IPS DF 6.9 (cell line): ENCODE measurements at regions not wholly inside any gene's neighbourhood (a gene's known extent, or its start where the extent isn't known, plus 50 kb on each side); places are given as distances from the start of the nearest gene placed in this dataset.
"Not testable (repeated sequence)": the region's sequence is repeated elsewhere in the genome, so short reads cannot be mapped to it uniquely, and the experiment has no call there.

ENCODE experiments used
- DNase-seq: peaks from one replicate; pipeline ENCODE4 v3.0.0-alpha.2; 2013; ENCODE audit warnings: low read depth, low spot score
- H3K27ac ChIP-seq: one replicate; pipeline ENCODE4 v1.5.1; 2013; ENCODE audit warnings: low read length, control low read depth
- H3K27me3 ChIP-seq: 2 replicates; pipeline ENCODE4 v1.6.1; 2013; ENCODE audit warnings: mild to moderate bottlenecking, low read length; ENCODE audit not compliant: control insufficient read depth, insufficient read depth
- H3K36me3 ChIP-seq: 2 replicates; pipeline ENCODE4 v1.6.1; 2013; ENCODE audit warnings: low read length; ENCODE audit not compliant: control insufficient read depth, insufficient read depth
- H3K4me1 ChIP-seq: 2 replicates; pipeline ENCODE4 v1.6.1; 2013; ENCODE audit warnings: low read length; ENCODE audit not compliant: control insufficient read depth, insufficient read depth
- H3K4me3 ChIP-seq: 2 replicates; pipeline ENCODE4 v1.5.1; 2013; ENCODE audit warnings: mild to moderate bottlenecking, low read length
- H3K9me3 ChIP-seq: 2 replicates; pipeline ENCODE4 v1.6.1; 2013; ENCODE audit warnings: low read length, inconsistent platforms; ENCODE audit not compliant: control insufficient read depth, insufficient read depth
- WGBS: extraction: QIAGEN DNeasy Blood & Tissue Kit; methylation state at CpG from one replicate; pipeline ENCODE4 v1.1.7; 2013; ENCODE audit warnings: mixed read lengths, missing lambda C conversion rate; ENCODE audit not compliant: insufficient read length, insufficient coverage; 5-methylcytosine and 5-hydroxymethylcytosine counted together

DNA sequence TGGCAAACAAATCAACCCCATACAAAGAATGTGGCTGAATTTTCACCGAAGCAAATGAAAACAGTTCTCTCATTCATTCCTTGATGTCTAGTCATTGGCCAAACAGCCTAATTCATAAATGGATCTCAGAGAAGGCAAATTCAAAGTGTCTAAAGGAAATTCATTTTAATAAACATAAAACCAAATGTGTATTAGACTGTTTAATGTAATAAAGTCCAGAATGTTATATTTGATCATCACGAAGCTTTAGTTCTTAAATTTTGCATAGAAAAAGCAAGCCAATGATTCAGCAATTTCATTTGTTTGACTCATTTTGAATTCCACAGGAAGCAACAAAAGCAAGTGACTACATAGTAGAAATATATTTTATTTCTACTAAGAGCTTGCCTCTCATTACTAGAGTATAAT lies 379.2 kb upstream of the ADAMTS5 start:
- DNase-seq: no peak
- no CpG with 5 or more reads among the region's 2 CpGs for WGBS
- no peaks in the 10 kb centered on the region for H3K4me1 ChIP-seq
- no peaks in the 10 kb centered on the region for H3K27me3 ChIP-seq
- no peak overlapping the region for H3K4me3 ChIP-seq
- H3K9me3 ChIP-seq: no peaks in the 10 kb centered on the region
- H3K27ac ChIP-seq: no peak overlapping the region
- H3K36me3 ChIP-seq: no peaks in the 10 kb centered on the region

- no peak overlapping the region for H3K4me3 ChIP-seq
- H3K9me3 ChIP-seq: no peaks in the 10 kb centered on the region
- no peak overlapping the region for H3K27ac ChIP-seq
- H3K27me3 ChIP-seq: no peaks in the 10 kb centered on the region
- DNase-seq: no peak
- no peaks in the 10 kb centered on the region for H3K36me3 ChIP-seq
- no peaks in the 10 kb centered on the region for H3K4me1 ChIP-seq
- WGBS: no CpG with 5 or more reads among the region's 5 CpGs
Observed at GRCh38 chr21:27339902-27340301, 373.0 kb upstream of the ADAMTS5 start.

DNA sequence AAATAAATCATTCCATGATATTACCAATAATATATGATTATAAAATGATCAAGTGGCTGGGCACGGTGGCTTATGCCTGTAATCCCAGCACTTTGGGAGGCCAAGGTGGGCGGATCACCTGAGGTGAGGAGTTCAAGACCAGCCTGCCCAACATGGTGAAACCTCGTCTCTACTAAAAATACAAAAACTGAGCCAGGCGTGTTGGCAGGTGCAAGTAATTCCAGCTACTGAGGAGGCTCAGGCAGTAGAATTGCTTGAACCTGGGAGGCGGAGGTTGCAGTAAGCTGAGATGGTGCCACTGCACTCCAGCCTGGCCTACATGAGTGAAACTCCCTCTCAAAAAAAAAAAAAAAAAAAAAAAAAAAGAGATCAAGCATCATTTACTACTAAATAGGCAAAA lies 371.1 kb upstream of the ADAMTS5 start:
- H3K27me3 ChIP-seq, H3K9me3 ChIP-seq, H3K4me3 ChIP-seq, H3K27ac ChIP-seq, H3K4me1 ChIP-seq, DNase-seq, H3K36me3 ChIP-seq: not testable (repeated sequence)
- WGBS: no CpG with 5 or more reads among the region's 5 CpGs

GRCh38 chr21:27333096-27333495 lies 366.2 kb upstream of the ADAMTS5 start:
- H3K9me3 ChIP-seq: no peaks in the 10 kb centered on the region
- no peak overlapping the region for H3K4me3 ChIP-seq
- H3K36me3 ChIP-seq: no peaks in the 10 kb centered on the region
- DNase-seq: no peak
- no peaks in the 10 kb centered on the region for H3K4me1 ChIP-seq
- WGBS: no CpG with 5 or more reads among the region's 1 CpG
- no peak overlapping the region for H3K27ac ChIP-seq
- H3K27me3 ChIP-seq: no peaks in the 10 kb centered on the region

DNA sequence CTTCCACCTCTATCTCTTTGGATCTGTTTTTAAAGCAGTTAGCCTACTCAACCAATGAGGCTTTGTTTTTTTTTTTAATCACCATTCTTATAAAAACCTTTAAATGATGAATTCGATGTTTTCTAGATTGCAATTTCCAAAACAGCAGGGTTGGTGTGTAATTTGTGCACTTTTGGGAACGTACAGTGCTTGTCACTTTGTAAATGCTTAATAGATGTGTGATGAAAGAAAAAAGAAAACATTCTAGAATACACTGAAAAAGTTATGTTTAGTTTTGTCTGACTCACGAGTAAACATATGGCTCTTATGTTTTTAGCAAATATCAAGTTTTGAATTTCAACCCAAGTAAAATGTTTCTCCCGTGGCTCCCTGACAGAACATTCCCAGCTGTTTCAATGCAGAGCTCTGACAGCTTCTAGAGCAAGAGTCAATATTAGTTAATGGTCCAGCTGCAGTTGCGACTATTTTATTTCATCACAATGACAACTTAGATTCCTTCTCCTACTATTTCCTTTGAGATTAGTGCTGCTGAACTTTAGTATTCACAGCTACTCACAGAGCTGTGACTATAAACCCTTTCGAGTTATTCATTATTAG lies 362.5 kb upstream of the ADAMTS5 start:
- Histone ChIP-seq H3K4me3 (no peak overlapping the region), H3K9me3 (no peaks in the 10 kb centered on the region), H3K27ac (no peak overlapping the region), H3K36me3 (no peaks in the 10 kb centered on the region), H3K27me3 (no peaks in the 10 kb centered on the region), H3K4me1 (no peaks in the 10 kb centered on the region)
- WGBS: 100% methylated on average over 1 of the region's 6 CpGs
- DNase-seq: no peak

GRCh38 chr21:27326301-27326700 lies 359.4 kb upstream of the ADAMTS5 start:
- WGBS: no CpG with 5 or more reads among the region's 4 CpGs
- Histone ChIP-seq H3K27ac (no peak overlapping the region), H3K27me3 (no peaks in the 10 kb centered on the region), H3K4me3 (no peak overlapping the region), H3K9me3 (no peaks in the 10 kb centered on the region), H3K36me3 (no peaks in the 10 kb centered on the region), H3K4me1 (no peaks in the 10 kb centered on the region)
- no peak for DNase-seq

- WGBS: no CpG with 5 or more reads among the region's 2 CpGs
- no peak overlapping the region for H3K27ac ChIP-seq
- H3K36me3 ChIP-seq: no peaks in the 10 kb centered on the region
- no peaks in the 10 kb centered on the region for H3K9me3 ChIP-seq
- H3K4me3 ChIP-seq: no peak overlapping the region
- no peaks in the 10 kb centered on the region for H3K27me3 ChIP-seq
- no peaks in the 10 kb centered on the region for H3K4me1 ChIP-seq
- DNase-seq: no peak
Observed at GRCh38 chr21:27323331-27323730, 356.4 kb upstream of the ADAMTS5 start.

GRCh38 chr21:27321791-27322190 lies 354.9 kb upstream of the ADAMTS5 start:
- no CpG with 5 or more reads among the region's 2 CpGs for WGBS
- Histone ChIP-seq H3K9me3 (no peaks in the 10 kb centered on the region), H3K36me3 (no peaks in the 10 kb centered on the region), H3K27ac (no peak overlapping the region), H3K4me1 (no peaks in the 10 kb centered on the region), H3K27me3 (no peaks in the 10 kb centered on the region), H3K4me3 (no peak overlapping the region)
- no peak for DNase-seq

DNA sequence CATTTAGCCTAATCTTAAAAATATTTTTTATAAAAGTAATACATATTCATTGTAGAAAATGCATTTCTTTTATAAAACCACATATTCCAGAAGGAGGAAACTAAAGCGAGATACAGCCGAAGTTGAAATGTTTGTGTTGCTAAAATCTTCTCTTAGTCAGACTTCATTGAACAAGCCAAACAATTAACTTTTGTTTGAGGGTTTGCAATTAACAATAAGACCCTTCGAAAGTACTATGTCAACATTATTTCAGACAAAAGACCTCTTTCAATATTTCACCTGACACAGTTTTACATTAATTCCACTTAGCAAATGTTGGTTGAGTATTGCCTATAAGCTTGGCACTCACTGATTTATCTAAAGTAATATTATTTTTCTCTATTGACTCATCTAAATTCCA lies 354.0 kb upstream of the ADAMTS5 start:
- Histone ChIP-seq H3K9me3 (no peaks in the 10 kb centered on the region), H3K4me3 (no peak overlapping the region), H3K27ac (no peak overlapping the region), H3K4me1 (no peaks in the 10 kb centered on the region), H3K36me3 (no peaks in the 10 kb centered on the region), H3K27me3 (no peaks in the 10 kb centered on the region)
- DNase-seq: no peak
- WGBS: no CpG with 5 or more reads among the region's 3 CpGs

GRCh38 chr21:27317601-27318000 lies 350.7 kb upstream of the ADAMTS5 start:
- not testable (repeated sequence) for H3K27ac ChIP-seq, DNase-seq, H3K4me3 ChIP-seq, H3K9me3 ChIP-seq, H3K4me1 ChIP-seq, H3K36me3 ChIP-seq, H3K27me3 ChIP-seq
- WGBS: no CpG with 5 or more reads among the region's 3 CpGs

- no peak for DNase-seq
- H3K4me1 ChIP-seq: no peaks in the 10 kb centered on the region
- WGBS: no CpG with 5 or more reads among the region's 2 CpGs
- H3K27ac ChIP-seq: no peak overlapping the region
- H3K9me3 ChIP-seq: no peaks in the 10 kb centered on the region
- H3K36me3 ChIP-seq: no peaks in the 10 kb centered on the region
- H3K4me3 ChIP-seq: no peak overlapping the region
- H3K27me3 ChIP-seq: no peaks in the 10 kb centered on the region
Observed at GRCh38 chr21:27315373-27315772, 348.5 kb upstream of the ADAMTS5 start.
